LNCAP (cell line): ENCODE measurements at regions not wholly inside any gene's neighbourhood (a gene's known extent, or its start where the extent isn't known, plus 50 kb on each side); places are given as distances from the start of the nearest gene placed in this dataset.

ENCODE experiments used
- TF ChIP-seq, protein P1 (sequence below): fragments of 450-650 bp; IDR thresholded peaks from 2 replicates; pipeline ENCODE4 v1.5.1; 2017; ENCODE audit warnings: mild to moderate bottlenecking

- TF ChIP-seq, protein P1, sequence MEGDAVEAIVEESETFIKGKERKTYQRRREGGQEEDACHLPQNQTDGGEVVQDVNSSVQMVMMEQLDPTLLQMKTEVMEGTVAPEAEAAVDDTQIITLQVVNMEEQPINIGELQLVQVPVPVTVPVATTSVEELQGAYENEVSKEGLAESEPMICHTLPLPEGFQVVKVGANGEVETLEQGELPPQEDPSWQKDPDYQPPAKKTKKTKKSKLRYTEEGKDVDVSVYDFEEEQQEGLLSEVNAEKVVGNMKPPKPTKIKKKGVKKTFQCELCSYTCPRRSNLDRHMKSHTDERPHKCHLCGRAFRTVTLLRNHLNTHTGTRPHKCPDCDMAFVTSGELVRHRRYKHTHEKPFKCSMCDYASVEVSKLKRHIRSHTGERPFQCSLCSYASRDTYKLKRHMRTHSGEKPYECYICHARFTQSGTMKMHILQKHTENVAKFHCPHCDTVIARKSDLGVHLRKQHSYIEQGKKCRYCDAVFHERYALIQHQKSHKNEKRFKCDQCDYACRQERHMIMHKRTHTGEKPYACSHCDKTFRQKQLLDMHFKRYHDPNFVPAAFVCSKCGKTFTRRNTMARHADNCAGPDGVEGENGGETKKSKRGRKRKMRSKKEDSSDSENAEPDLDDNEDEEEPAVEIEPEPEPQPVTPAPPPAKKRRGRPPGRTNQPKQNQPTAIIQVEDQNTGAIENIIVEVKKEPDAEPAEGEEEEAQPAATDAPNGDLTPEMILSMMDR: no peak
These were observed 106.6 kb upstream of the PLXNA2 start for GRCh38 chr1:208350815-208351214.

- TF ChIP-seq, protein P1: no peak
These were observed 107.7 kb upstream of the PLXNA2 start for GRCh38 chr1:208351838-208352237.

- TF ChIP-seq, protein P1: no peak
These were observed 113.7 kb upstream of the PLXNA2 start for GRCh38 chr1:208357644-208358507.

DNA sequence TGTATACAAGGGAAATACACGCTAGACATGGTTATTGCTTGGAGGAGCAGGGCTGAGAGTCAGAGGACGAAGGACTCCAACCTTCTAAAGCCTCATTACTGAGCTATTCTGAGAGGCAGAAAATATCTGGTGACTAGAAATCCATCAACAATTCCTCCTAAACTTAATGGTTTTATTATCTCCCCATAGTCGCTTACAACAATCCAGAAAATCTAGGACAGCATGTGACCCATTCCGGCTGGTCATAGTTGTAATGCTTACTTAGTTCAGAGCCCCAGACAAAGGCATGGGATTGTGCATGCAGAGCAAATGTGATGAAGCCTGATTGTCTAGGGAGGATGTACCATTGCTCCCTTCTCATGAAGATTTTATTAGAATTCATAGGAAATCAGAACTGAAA lies 114.5 kb upstream of the PLXNA2 start:
- TF ChIP-seq, protein P1: no peak

- TF ChIP-seq, protein P1: no peak
These were observed 117.8 kb upstream of the PLXNA2 start for GRCh38 chr1:208362011-208362410.

DNA sequence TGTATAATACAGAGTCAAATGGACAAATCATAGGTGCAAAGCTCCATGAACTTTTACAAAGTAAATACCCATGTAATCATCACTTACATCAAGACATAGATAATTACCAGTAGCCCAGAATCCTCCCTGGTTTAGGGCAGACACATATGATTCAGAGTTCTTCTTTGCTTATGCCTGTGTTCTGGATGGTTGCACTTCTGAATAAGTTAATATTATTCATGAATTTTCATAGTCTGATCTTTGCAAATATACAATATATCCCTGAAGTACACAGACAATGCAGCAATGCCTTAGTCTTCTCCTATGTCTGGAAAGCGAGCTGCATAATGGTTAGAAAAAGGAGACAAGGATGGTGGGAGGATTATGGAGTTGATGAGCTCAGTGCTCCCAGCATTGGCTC lies 122.4 kb upstream of the PLXNA2 start:
- TF ChIP-seq, protein P1: no peak

DNA sequence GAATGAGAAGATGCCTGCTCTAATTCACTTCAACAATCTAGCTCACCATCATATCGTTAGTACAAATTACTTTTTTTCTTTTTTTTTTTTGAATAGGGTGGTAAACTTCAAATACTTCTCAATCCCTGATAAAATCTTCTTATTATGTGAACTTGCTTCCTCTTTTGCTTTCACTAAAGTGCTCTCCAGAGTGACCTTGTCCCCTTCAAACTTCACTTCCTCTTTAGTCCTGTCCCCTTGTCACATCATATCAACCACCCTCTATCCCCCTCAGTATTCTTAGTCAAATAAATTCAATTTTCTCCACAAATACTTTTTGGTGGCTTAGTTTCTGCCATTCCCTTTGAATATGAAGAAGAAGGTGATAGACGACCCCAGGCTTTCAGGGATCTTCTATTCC lies 124.9 kb upstream of the PLXNA2 start:
- TF ChIP-seq, protein P1: no peak
